Stimulated activated CD4-positive, alpha-beta T cell treated with anti-CD3 and anti-CD28 coated beads, Interleukin-4, amount 100 ng/mL, for 24 hours (primary cell): ENCODE measurements at regions not wholly inside any gene's neighbourhood (a gene's known extent, or its start where the extent isn't known, plus 50 kb on each side); places are given as distances from the start of the nearest gene placed in this dataset.

ENCODE experiments used
- DNase-seq: peaks from one replicate; pipeline ENCODE4 v3.0.0-alpha.2; 2020

DNA sequence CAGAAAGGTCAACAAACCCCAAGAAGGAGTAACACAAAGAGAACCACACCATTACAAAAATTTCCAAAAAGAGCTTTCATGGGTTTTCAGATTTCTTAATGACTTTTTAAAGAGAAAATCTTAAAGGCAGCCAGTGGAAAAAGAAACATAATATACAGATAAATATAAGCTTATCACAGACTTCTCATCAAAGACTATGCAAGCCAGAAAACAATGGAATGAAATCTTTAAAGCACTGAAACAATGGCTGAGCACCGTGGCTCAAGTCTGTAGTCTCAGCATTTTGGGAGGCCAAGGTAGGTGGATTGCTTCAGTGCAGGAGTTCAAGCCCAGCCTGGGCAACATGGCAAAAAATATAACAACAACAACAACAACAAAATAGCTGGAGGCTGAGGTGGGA is 237.4 kb downstream of the CYP26B1 start:
- no peak for DNase-seq

DNA sequence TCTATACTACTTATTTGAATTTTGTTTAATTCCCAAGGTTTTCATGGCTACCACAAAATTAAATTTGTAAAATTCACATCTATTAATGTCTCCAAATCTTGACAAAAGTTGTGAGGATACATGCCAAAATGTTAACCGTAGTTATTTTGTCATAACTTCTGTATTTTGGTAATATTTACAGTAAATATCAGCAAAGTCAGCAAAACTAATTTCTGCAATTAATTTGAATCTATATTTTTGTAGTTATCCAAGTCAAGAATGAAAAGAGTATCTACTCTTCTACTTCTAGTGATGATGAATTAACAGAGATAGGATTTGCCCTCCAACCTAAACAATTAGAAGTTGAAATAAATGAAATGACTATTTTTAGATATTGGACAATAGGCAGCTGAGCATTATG is 238.9 kb downstream of the CYP26B1 start:
- no peak for DNase-seq

DNA sequence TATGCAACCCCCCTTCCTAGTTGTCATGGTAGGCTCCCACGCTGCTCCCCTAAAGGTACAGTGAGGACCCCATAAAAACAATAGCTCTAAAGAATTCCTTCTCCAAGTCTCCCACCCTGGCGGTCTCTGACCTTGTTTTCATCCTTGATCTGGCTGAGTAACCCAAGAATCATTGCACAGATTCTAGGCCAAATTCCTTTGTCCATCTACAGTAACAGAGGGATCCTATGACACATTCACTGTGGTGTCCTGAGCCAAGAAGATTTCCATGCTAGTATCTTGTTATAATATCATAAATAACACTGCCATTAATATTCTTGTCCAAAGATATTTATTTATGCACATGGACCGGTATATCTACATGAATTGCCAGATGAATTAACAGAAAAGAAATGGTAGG is 240.2 kb downstream of the CYP26B1 start:
- DNase-seq, result no peak

DNA sequence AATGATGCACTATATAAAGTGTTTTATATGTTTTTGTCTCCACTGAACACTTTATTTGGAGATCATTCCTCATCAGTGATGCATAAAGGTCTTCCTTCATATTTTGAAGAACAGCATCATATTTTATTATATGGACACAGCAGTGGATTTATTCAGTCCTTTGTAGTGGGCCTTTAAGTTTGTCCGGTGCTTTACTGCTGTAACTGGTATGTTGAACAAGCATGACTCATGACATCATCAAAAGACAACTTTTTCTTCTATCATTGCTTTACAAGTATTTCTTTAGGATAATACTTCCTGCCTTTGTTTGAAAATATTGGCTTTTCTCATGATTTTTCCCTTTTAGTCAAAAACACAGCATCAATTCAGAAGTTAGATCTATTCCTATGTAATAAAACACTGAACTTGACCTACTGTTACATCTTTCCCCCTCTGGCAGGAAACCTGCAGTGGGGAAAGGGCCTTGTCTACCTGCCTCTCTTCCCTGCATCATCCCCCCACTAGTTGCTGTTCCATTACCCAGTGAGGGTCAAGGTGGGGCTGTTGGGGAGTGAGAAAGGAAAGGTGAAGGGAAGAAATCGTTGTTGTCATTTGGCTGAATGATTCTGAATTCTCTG is 241.2 kb downstream of the CYP26B1 start:
- no peak for DNase-seq

DNA sequence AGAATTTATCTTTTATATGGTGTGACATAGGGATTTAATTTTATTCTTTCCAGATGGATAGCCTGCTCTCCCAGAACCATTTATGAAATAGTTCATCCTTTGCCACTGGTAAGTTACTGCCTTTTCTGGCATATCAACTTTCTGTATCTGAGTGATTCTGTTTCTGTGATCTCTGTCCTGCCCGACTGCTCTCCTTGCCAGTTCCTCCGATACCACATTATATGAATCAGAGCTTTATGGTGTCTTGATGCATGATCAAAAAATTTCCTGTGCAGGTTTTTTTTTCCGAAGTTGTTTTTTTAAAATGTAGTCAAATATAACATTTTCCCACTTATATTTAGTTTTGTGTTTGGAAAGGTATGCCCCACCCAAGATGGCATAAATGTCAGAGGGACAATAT is 242.5 kb downstream of the CYP26B1 start:
- DNase-seq, result no peak

DNA sequence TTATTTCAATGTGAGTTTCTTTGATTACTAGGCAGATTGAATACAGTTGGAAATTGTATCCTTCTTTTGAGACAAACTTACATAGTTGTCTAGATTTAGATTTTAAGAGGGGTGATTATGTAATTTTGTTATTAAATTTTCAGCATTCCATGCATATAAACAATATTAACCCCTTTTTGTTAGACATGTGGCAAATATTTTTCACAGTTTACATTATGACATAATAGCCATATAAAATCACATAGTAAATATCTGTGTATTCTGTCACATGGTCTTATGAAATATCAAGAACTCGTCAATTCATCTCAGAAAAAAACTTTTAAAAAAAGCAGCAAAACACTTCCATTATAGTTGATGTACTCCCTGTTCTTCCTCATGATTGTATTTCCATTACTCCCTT is 243.8 kb downstream of the CYP26B1 start:
- DNase-seq, result no peak

DNA sequence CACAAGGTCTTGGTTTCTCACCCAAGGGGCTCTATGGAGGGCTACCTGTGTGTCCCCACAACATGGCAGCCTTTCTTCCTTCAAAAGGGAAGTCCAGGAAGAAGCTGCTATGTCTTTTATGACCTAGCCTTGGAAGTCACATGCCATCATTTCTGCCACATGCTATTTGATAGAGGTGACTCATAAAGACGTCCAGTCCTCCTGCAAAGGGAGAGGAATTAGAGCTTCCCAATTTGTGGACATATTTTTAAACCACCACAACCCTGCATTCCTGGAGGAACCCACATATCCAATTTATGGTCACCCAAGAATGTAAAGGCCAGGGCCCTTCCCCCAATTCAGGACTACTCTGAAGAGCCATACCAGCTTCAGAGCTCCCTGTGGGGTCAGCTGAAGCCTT is 246.2 kb downstream of the CYP26B1 start:
- no peak for DNase-seq

DNA sequence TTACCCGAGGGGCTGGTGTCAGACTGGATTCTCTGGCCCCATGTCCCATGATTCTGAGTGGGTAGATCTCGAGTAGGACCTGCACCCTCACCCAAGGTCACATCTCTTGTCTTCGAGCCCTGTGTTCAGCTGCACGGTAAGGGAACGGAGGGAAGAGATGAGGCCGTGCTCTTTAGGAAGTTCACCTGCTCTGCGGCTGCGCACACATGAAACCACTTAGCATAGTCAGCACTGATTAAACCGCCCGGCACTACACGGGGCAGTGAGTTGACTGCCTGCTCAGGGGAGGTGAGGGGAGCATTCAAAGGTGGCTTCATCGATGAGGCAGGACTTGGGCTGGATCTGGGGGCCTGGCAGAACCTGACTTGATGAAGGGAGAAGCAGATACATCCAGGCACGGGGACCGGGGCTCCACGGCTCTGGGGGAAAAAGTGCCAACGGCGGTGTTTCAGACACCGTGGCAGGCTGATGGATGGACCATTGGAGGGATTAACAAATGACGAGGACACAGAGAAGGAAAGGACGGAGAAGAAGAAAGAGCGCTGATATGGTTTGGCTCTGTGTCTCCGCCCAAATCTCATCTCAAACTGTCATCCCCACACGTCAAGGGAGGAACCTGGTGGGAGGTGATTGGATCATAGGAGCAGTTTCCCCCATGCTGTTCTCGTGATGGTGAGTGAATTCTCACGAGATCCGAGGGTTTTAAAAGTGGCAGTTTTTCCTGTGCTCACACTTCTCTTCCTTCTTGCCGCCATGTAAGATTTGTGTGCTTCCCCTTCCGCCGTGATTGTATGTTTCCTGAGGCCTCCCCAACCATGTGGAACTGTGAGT is 248.6 kb downstream of the CYP26B1 start:
- DNase-seq, result no peak

DNA sequence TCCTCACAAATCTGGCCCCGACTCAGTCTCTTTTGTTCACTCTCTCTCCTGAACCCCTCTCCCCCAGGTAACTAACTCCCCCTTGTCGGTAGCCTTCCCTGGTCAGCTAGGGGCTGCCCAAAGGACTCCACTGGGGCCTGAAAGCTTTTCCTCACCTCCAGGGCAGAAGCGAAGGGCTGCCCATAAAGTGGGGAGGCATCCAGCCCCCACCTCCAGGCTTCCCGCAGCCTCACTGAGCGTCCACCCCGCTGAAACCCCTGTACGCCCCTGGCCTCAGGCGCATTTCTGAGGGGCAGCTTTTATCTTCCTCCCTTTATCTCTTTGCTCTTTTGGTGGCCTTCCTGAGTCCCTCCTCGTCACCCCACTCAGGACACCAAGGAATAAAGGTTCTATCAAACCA is 249.3 kb downstream of the CYP26B1 start:
- DNase-seq, result no peak

DNA sequence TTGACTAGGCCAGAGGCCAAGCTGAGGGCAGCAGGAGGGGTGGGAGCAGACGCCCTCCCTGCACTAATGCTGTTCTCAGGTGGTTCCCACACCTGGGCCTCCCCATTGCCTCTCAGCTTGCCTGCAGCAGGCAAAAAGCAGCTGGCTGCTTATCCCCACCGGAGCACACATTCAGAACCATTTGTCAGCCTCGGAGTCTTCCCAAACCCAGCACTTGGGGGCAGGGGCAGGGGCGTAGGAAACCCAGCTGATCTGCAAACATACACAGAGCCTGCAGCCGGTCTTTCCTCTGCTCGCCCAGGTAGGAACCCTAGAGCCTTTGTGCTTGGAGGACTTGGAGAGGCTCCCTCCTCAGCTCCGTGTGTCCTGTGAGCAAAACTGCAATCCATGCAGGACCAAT is 249.8 kb downstream of the CYP26B1 start:
- DNase-seq, result no peak

DNA sequence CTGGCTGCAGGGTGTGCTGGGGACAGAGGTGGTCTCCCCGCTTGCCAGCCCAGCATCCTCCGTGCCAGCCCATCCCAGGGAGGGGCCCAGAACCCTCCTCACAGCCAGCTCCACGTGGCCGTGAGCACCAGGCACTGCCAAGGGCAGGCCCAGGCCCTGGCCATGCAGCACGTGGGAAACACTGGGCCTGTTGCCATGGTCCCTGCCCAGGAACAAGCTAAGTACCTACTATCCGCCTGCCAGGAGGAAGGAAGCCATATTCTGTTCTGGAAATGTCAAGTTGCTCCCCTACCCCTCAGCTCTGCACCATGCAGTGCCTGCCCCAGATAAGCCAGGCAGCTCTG is 250.6 kb downstream of the CYP26B1 start:
- DNase-seq, result no peak

DNA sequence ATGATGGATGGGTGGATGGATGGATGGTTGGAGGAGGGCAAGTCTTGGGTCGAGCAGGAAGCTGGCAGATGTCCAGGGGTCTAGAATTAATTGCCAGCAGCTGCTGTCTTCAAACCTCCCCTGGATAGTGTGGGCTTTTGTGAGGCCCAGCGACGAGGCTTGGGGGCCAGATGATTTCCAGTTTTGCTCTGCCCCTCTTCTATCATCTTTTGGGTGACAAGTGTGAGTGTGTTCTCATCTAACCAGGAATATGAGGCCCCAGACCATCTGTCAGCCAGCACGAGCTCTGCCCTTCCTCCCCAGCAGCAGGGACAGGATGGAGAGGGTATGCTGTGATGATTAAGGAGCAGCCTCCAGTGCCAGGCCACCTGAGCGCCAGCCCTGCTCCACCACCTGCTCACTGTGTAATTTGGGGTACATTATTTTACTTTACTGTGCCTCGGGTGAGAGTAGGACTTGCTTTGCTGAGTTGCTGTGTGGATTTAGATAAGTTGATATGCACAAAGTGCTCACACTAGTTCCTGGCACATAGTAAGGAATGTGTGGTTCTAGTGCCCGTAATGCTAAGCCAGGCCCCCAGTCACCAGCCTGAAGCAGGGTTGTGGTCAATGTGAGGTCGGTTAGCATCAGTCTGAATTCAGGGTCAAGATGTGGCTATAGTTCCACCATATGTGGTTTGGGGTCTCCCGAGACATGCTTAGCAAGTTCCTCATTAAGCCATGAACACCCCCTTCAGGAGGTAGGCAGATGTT is 251.1 kb downstream of the CYP26B1 start:
- DNase-seq, result no peak

DNA sequence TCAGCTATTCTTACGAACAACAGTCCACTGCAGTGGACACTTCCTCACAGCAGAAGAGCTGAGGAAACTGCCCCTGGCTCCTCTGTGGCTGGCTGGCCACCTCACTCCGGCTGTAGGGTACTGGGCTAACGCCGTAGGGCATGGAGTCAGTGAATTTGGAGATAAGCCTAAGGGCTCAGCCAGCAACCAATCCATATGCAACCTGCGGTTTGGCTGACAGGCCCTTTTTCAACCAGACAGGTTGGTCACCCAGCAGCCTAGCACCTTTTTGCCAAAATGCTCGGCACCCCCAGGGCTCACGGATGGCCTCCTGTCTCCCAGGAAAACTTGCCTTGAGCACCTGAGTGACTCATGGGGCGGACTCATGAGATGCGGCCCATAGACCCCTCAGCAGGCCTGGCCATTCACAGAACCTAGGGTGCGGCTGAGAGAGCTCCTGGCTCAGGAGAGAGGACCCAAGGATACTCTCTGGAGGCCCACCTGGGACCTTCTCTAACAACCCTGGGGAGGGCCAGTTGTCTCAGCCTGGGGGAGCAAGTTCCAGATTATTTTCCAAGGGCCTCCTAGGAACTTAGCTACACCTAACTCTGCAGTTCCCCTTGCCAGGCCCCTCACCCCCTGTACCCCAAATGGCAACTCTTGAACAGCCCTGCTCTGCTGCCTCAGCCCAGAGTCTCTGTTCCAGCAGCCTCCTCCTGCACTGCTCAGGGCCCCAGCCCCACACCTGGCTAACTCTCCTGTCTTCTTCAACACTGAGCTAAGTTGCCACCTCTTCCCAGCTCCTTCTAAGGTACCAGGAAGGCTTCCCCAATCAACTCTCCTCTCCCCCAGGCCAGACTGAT is 252.1 kb downstream of the CYP26B1 start:
- DNase-seq, result no peak

DNA sequence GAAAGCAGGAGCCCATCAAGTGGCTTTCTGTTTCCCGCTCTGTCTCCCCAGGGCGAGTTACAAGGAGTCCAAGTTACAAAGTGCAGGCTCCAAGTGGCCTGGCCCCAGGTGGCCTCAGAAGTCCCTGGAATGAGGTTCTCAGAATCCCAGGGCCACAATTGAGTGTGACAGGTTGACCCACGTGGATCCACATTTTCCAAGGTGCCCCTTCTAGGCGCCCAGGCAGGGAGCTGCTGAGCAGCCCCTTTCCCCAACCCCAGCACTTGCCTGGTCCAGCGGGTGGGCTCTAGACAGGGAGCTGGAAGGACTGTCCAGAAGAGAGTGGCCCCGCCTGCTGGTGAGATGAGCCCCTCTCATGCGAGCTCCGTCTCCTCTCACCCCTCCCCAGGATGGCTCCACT is 253.4 kb downstream of the CYP26B1 start:
- no peak for DNase-seq

DNA sequence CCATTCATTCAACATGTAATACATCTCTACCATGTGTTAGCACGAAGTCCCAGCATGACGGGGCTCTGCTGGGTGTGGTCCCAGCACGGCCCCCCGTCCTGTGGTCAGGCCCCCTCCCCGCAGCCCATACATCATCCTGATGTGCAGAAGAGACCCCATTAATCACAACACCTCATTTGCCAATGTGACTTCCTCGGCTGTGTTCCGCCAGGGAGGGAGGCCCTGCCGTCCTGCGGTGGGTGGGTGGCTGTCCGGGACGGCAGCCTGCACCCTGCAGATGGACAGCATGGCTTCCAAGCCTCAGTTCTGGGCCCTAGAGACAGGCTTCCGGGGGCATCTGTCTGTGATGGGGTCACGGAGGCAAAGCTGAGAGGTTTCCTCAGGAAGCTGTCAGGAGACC is 254.0 kb downstream of the CYP26B1 start:
- DNase-seq, result no peak

DNA sequence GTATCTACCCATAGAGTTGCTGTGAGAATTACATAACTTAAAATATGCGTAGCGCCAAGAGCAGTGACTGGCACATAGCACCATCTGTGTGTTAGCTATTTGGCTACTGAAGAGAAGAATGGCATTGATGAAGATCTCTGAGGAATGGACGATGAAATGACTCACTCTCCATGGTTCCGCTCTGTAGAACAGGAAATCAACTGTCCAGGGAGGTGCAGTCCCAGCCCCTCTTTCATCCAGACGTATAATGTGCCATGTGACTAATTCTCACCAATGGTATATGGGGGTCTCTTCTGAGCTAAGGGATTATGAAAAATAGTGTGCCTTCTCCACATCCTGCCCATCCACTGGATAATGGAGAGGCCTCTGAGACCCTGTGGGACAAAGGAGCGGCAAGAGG is 254.8 kb downstream of the CYP26B1 start:
- no peak for DNase-seq

DNA sequence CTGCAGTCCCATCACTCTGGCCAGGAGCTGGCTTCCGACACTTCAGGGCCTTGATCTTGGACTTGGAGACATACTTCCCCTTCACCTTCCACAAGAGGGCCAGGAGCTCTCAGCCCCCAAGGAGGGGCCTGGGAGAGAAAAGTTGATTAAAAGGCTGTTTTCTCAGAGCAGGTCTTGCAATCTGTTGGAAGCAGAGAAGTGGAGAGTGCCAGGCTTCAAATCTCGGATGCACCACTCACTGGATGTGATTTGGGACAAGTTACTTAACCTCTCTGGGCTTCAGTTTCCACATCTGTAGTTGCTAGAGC is 255.3 kb downstream of the CYP26B1 start:
- no peak for DNase-seq

DNA sequence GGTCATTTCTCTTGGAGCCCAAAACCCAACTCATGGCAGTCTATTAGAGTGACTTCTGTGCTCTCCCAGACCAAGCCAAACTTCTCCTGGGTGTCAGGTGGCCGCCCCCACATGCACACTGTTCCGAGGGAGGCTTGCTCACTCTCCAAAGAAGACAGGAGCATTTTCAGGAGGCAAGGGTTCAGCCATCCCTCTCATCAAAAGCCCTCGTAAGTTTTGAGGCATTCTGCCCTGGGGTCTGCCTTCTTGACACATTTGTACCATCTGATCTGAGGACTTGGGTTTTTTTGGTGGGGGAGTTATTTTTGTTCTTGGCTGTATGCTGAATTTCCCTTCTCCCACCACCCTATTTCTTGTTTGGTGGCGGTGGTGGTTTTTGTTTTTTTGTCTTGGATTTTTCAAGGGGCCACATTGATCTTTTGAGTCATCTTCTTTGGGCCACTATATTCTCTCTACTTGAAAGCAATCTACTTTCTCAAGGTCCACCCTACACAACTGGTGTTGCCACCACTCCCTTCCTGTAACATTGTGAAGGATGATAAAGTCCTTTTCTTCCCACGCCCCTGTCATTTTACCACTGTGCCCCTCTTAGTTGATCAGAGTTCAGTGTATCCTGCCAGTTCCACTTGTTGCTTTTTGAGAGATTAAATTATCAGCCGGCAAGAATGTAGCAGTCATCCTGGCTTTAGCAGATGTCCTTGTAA is 255.8 kb downstream of the CYP26B1 start:
- DNase-seq, result no peak

DNA sequence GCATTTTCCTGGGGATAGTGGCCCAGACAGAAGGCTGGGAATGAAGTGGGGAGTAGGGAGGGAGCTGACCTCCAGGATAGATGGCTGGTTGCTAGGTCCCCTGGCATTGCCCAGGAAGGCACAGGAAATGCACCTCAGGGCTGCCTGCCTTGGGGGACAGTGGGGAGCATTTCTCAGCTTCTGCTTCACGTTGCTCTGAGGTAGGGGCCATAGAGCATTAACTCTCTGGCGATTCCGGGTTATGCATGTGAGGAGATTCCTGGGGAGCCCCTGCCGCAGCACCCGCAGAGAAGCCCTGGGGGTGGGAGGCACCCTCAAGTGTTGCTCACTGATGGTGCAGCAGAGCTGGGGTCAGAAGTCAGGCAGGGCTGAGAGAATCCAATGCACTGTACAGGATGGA is 256.5 kb downstream of the CYP26B1 start:
- no peak for DNase-seq

DNA sequence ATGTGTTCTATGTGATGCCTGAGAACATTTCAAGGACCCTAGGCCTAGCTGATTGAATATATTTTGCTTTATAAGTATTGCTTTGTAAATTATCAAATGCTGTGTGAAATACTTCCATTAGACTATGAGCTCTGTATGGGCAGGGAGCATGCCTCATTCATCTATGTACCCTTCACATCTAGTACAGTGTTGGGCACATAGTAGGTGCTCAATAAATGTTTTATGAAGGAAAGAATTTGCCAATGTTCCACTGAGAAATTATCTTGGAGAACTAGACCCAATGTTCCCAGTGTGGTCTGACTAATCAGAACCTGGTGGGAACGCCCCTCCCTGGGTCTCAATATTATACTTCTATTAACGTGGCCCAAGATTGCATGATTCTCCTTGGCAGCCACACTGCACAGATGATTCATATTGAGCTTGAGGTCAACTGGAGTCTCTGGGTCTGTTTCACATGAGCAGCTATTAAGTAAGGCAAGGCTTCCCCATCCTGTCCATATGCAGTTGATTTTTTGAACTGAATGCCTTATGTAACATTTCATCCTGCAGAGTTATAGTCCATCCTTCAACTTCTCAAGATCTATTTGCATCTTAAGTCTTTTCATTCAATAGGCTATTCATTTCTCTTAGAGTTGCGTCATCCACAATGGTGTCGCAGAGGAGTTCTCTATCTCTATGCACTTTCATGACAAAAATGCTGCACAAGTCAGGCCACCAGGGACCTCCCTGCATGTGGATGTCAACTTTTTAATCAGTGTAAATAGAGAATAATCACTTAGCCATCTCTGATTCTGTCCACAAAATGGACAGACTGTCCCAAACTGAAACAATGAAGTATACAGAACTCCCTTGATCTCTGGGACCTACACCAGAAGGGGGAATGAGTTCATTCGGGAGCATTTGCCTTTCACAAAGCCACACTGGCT is 257.6 kb downstream of the CYP26B1 start:
- DNase-seq, result no peak

DNA sequence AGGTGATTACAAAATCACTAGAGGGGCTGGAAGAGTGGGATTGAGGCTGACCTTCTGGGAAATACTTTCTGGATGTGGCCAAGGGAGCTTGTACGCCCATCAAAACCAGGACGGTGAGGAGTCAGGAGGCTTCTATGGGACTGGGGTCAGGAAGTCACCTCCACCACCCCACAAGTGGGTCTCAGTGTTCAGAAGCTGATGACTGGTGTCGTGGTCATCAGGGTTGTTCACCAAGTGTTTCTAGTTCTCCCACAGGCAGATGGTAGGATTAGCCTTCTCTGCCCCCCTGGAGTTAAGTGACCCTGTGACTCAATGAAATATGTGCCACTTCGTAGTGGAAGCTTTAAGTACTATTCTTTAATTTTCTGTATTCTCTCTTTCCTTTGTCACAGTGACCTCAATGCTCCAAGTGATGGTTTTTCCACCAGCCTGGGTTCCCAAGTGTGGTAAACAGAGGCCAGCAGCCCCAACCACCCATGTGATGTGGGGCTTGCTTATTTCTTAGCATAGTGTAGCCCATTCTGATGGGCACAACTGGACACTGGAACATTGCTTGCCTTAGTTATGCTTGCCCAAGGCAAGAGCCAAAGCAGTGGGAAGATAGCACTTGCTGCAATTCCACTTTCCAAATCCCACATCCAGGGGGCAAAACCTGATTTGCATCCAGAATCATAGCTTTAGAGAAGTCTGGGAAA is 258.8 kb downstream of the CYP26B1 start:
- no peak for DNase-seq
